ENCODE measurements at regions not wholly inside any gene's neighbourhood (a gene's known extent, or its start where the extent isn't known, plus 50 kb on each side); places are given as distances from the start of the nearest gene placed in this dataset.
"Not testable (repeated sequence)": the region's sequence is repeated elsewhere in the genome, so short reads cannot be mapped to it uniquely, and the experiment has no call there.

GRCh38 chr9:31697956-31698355 lies 686.5 kb upstream of the ACO1 start:
- DNase-seq, result no peak

GRCh38 chr9:31699836-31700235 lies 684.6 kb upstream of the ACO1 start:
- DNase-seq, result no peak

- no peak for DNase-seq
Observed at GRCh38 chr9:31700252-31701045, 684.0 kb upstream of the ACO1 start.

DNA sequence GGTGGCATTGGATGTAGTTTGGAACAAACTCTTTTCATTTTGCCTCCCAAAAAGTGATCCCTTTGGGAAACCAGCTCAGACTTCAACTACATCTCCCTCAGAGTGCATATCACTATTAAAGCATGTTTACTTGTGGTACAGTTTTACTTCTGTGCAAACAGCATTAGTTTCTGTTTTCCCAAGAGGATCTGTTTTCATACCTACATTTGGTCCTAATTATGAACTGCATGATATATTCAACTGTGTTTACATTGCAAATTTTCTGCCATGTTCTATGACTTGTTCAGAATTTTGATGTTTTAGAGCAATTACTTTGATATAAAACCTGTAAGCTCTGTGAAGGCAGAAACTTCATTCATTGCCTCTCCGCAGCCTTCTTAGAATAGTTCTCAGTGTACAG lies 681.5 kb upstream of the ACO1 start:
- no peak for DNase-seq

DNA sequence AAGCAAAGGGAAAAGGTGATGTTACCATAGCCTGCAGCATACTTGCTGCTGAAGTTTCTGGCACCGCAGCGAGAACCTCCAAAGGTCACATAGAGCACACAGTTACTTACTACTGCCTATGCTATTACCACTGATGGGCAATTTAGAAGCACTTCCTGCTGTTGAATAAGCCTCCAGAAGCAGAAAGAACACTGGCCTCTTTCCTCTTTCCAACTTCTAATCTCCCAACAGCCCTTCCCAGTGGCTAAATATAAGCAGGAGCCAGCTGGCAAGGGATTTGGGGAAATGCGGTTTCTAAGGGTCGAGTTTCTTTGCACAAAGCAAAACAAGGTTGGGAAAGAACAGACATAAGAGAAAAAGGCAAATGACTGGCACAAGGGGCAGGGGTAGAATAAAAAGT lies 669.2 kb upstream of the ACO1 start:
- DNase-seq, result no peak

DNA sequence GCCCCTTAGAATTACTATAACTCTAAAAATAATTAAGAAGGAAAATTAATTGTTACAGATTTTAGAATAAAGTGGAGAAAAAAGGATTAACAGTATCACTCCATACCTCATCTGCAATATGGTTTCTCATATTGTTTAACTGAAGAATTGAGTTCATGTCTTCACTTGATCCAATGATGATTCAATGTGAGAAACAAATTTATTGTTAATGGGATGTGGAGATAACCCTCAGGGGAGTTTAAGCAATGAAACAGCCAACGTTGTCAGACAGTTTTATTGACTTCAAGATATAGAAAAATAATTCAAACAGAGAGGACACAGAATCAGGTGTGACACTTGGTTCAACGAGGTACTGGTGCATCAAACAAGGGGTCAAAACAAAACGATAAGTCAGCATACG lies 665.2 kb upstream of the ACO1 start:
- DNase-seq, result no peak

DNA sequence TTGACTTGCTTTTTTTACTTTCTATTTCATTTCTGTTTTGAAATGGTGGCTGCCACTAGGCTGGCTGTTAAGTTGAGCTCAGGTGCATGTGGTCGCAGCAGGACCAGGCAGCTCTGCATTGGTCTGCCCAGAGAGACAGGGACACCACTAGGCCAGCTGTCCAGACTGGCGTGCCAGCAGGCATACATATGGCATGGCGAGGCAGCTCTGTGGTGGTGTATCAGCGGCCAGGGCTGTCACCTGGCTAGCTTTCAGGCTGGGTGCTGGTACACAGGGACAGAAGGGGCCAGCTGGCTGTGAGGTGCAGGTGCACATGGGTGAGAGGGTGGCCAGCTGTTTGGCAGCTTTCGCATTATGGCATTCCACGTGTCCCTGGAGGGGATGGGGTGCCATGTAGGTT lies 654.0 kb upstream of the ACO1 start:
- no peak for DNase-seq

DNA sequence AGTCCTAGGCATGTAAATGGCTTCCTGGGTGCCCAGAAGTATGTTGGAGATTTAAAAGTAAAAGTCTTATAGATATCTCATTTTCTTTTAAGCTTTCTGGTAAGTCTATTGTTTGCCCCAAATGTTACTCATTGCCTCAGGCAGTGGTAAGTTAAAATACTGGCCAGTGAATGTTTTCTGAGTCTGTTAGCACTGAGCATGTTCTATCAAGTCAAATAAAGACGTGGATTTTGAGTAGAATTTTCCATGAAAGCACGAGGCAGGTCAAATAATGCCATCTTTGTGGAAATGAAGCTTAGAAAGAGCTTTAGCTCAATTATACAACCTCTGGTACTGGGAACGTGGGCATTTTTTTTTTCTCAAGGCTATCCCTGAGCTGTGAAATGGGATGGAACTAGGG lies 651.3 kb upstream of the ACO1 start:
- no peak for DNase-seq

- no peak for DNase-seq
Observed at GRCh38 chr9:31736581-31737179, 647.8 kb upstream of the ACO1 start.

DNA sequence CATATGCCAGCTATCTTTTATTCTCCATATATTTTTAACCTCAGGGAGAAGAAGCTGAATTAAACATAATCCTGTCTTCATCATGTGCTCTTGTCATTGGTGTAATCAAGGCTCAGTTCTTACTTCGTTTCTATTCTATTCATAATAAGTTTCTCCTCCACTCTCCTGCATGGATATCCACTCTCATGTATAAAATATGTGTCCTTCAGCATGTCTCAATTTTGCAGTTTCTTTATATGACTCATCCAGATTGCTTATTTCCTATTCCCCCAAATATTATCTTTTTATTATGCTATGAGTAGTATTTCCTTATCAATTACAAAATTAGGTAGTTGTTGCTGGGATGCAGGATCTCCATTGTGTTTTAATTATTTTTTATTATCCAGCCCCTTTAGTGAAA lies 643.7 kb upstream of the ACO1 start:
- no peak for DNase-seq

DNA sequence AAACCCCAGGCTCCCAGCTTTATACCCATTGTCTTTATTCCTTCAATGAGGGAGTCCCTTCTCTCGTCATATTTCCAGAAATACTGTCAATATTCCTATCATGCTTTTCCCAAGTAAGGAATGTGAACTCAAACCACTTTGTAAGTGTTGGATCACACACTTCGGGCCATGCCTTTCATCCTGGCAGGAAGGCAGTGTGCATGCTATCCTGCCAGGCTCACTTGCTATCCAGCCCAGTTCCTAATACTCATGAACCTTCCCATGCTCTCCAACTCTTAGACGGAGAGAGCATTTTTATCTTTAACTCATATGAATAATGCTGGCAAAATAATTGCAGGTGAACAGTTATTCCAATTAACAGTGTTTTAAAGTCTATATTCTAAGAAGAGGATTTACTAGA lies 639.9 kb upstream of the ACO1 start:
- DNase-seq, result no peak

DNA sequence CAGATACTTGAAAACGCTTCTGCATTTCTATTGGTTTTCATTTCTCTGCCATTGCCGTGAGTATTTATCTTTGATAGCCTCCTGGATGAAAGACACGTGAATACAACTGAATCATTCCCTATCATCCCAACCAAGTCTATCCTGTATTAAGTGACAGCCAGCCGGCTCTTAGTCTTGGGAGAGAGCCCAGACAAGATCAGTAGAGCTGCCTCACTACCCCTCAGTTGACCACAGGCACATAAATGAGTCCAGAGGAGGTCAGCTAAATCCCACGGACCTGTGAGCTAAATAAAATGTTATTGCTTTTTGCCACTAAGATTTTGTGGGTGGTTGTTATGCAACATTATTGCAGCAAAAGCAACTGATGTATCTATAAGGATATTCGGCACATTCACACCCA lies 639.0 kb upstream of the ACO1 start:
- DNase-seq, result no peak

DNA sequence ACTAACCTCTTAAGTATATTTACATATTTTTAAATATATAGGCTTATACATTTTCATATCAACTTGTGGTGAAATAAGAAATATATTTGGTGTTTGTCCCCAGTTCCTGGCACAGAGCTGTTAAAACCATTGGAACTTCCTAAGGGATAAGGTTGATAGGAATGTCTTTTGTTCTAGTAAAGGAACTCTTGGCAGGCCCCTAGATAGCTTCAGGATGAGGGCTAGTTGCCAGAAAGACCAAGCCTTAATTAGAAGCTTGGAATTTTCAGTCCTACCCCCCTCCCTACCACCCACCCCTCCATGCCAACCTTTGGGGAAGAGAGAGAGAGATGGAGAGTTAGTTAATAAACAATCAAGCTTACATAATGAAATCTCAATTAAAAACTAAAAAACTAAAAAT lies 638.6 kb upstream of the ACO1 start:
- DNase-seq, result no peak

DNA sequence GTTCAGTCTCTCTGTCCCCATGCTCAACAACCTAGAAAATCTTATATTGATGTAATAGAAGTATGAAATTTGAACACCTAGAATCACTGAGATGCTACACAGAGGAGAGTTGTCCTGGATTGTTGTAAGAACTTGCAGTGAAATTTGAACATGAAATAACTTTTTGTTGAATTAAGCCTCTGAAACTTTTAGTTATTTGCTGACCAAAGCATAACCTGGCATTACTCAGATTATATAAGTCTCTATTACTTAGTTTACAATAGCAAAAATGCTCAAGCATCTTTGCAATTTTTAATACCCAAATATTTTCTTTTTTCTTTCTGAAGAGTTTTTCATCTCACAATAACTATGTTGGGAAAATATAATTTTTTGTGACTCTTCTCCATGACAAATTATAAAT lies 630.7 kb upstream of the ACO1 start:
- DNase-seq, result no peak

GRCh38 chr9:31759703-31760102 lies 624.7 kb upstream of the ACO1 start:
- peak; percentile 71 to 76 for DNase-seq

- DNase-seq, result not testable (repeated sequence)
Observed at GRCh38 chr9:31774021-31774420, 610.4 kb upstream of the ACO1 start.

- no peak for DNase-seq
Observed at GRCh38 chr9:31774571-31774970, 609.9 kb upstream of the ACO1 start.

GRCh38 chr9:31776471-31776870 lies 608.0 kb upstream of the ACO1 start:
- no peak for DNase-seq

GRCh38 chr9:31783491-31783890 lies 601.0 kb upstream of the ACO1 start:
- no peak for DNase-seq

- DNase-seq, result no peak
Observed at GRCh38 chr9:31790720-31791119, 593.7 kb upstream of the ACO1 start.

- DNase-seq, result peak; percentile 62 to 71
Observed at GRCh38 chr9:31799953-31800609, 584.4 kb upstream of the ACO1 start.

GRCh38 chr9:31807574-31808256 lies 576.7 kb upstream of the ACO1 start:
- DNase-seq, result no peak

DNA sequence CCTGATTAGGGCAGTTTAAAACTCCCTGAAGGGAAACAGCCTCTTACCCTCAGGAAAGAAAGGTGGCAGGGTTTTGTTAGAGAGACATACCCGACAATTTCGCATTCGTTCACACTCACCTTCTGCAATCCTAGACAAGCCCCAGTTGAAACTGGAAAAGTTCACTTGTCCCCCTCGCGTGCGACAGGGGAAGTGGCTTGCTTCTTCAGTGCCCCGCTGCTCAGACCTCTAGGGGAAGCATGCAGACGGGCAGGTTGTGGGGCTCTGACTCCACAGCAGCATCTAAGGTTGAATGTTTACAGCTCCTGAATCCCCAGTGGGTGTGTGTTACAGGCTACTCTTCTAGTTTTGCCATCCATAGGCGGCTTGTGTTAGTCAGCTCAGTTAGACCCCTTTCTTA lies 575.7 kb upstream of the ACO1 start:
- DNase-seq, result no peak

DNA sequence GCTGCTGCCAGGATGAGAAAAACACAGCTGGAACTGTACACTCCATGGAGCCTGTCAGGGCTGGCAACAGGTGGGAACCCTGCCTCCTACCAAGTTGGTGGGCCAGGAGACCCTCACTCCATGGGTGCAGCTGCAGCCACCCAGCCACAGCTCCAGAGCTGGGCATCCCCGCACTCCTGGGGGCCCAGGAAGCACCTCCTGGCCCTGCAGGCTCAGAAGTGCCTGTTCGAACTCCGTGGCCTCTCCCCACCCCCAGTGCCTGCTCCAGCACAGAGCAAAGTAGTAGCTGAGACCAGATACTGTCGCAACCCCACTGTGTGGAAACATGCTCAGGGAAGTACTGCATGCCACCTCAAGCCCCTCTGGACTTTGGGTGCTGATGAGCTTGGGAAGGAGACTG lies 564.0 kb upstream of the ACO1 start:
- DNase-seq, result no peak
